HEK293 (cell line): ENCODE measurements at regions not wholly inside any gene's neighbourhood (a gene's known extent, or its start where the extent isn't known, plus 50 kb on each side); places are given as distances from the start of the nearest gene placed in this dataset.

ENCODE experiments used
- ZNF302 ChIP-seq: fragments of 450-650 bp; formaldehyde crosslinking; IDR thresholded peaks from 2 replicates; pipeline ENCODE4 v1.5.1; 2016; ENCODE audit warnings: missing biosample characterization, missing genetic modification characterization, low read depth
- ZNF654 ChIP-seq: fragments of 450-650 bp; formaldehyde crosslinking; IDR thresholded peaks from 2 replicates; pipeline ENCODE4 v1.5.1; 2016; ENCODE audit warnings: low read depth, missing biosample characterization, missing genetic modification characterization

- no peak for TF ChIP-seq ZNF654
- no peak for TF ChIP-seq ZNF302 (tag by site-specific recombination)
Observed at GRCh38 chr4:30837861-30838260, 117.7 kb downstream of the PCDH7 start.
